CD14-positive monocyte (primary cell): ENCODE measurements at regions not wholly inside any gene's neighbourhood (a gene's known extent, or its start where the extent isn't known, plus 50 kb on each side); places are given as distances from the start of the nearest gene placed in this dataset.

Experiments used
- DNase-seq, 3 donors: peaks; one replicate each; pipeline ENCODE4 v3.0.0-alpha.2; 2011 to 2022
- H2AFZ ChIP-seq: 2 replicates; pipeline ENCODE4 v1.6.0; 2012; ENCODE audit warnings: mild to moderate bottlenecking, low read depth, low read length, inconsistent platforms; ENCODE audit not compliant: insufficient read depth, poor library complexity, severe bottlenecking
- H3K27ac ChIP-seq, 2 donors: 1 replicate in 1 of 2; 2 replicates in 1 of 2; pipeline ENCODE4 v1.5.1; 2012 to 2013; ENCODE audit warnings: low read length in 2 of 2, control low read depth in 1 of 2, inconsistent platforms in 1 of 2, low read depth in 1 of 2, mild to moderate bottlenecking in 1 of 2
- H3K27me3 ChIP-seq, 2 donors: one replicate each; pipeline versions ENCODE4 v1.6.0 to v1.6.1; 2011 to 2013; ENCODE audit warnings: low read length in 2 of 2; ENCODE audit not compliant: control insufficient read depth in 2 of 2, insufficient read depth in 2 of 2
- H3K36me3 ChIP-seq, 2 donors: replicated peaks in 1 of 2; 1 replicate in 1 of 2; 2 replicates in 1 of 2; pipeline versions ENCODE4 v1.5.1 to v1.6.1; 2012 to 2013; ENCODE audit warnings: low read length in 2 of 2, control low read depth in 1 of 2, inconsistent platforms in 1 of 2, mild to moderate bottlenecking in 1 of 2; ENCODE audit not compliant: insufficient read depth in 2 of 2, control insufficient read depth in 1 of 2
- H3K4me1 ChIP-seq, 2 donors: 1 replicate in 1 of 2; 2 replicates in 1 of 2; pipeline versions ENCODE4 v1.5.1 to v1.6.1; 2012 to 2013; ENCODE audit warnings: low read length in 2 of 2, control low read depth in 1 of 2, inconsistent platforms in 1 of 2, mild to moderate bottlenecking in 1 of 2, moderate library complexity in 1 of 2; ENCODE audit not compliant: insufficient read depth in 2 of 2, control insufficient read depth in 1 of 2
- H3K4me2 ChIP-seq: replicated peaks from 2 replicates; pipeline ENCODE3; 2012; ENCODE audit warnings: low read length, moderate library complexity, mild to moderate bottlenecking; ENCODE audit not compliant: poor library complexity, severe bottlenecking; ENCODE audit errors: extremely low read depth
- H3K4me3 ChIP-seq, 3 experiments: fragments of 200-600 bp in 1 of 3; sonication (generic) in 1 of 3; replicated peaks in 1 of 3; 1 replicate in 2 of 3; 2 replicates in 1 of 3; pipeline ENCODE4 v1.5.1; 2011 to 2013; ENCODE audit warnings: low read length in 3 of 3, mild to moderate bottlenecking in 3 of 3, control low read depth in 2 of 3, low read depth in 2 of 3, inconsistent platforms in 1 of 3, moderate library complexity in 1 of 3
- H3K79me2 ChIP-seq: 2 replicates; pipeline ENCODE4 v1.6.0; 2012; ENCODE audit warnings: mild to moderate bottlenecking, control low read depth, inconsistent platforms, low read length, moderate library complexity; ENCODE audit not compliant: insufficient read depth
- H3K9ac ChIP-seq: 2 replicates; pipeline ENCODE4 v1.6.0; 2017; ENCODE audit warnings: low read length, mild to moderate bottlenecking; ENCODE audit not compliant: insufficient read depth, poor library complexity, severe bottlenecking
- H3K9me3 ChIP-seq, 2 donors: replicated peaks in 1 of 2; 1 replicate in 1 of 2; 2 replicates in 1 of 2; pipeline versions ENCODE4 v1.5.1 to v1.6.1; 2012 to 2013; ENCODE audit warnings: low read length in 2 of 2, control low read depth in 1 of 2; ENCODE audit not compliant: control insufficient read depth in 1 of 2, insufficient read depth in 1 of 2
- H4K20me1 ChIP-seq: 2 replicates; pipeline ENCODE4 v1.6.0; 2012; ENCODE audit warnings: mild to moderate bottlenecking, low read length, control low read depth, moderate library complexity; ENCODE audit not compliant: insufficient read depth
- H3K27ac Mint-ChIP-seq, 7 donors: one replicate each; pipeline ENCODE4 v1.8.0; 2020; ENCODE audit warnings: mild to moderate bottlenecking in 7 of 7, mixed read lengths in 7 of 7, moderate library complexity in 6 of 7, inconsistent platforms in 2 of 7
- H3K27me3 Mint-ChIP-seq, 3 donors: one replicate each; pipeline ENCODE4 v1.8.0; 2021 to 2022; ENCODE audit warnings: low read depth in 3 of 3, mild to moderate bottlenecking in 3 of 3, mixed read lengths in 3 of 3, moderate library complexity in 3 of 3, inconsistent platforms in 1 of 3
- H3K36me3 Mint-ChIP-seq, 2 donors: one replicate each; pipeline ENCODE4 v1.8.0; 2020; ENCODE audit warnings: mixed read lengths in 2 of 2, inconsistent platforms in 1 of 2, mild to moderate bottlenecking in 1 of 2
- H3K4me1 Mint-ChIP-seq: one replicate; pipeline ENCODE4 v1.8.0; 2020; ENCODE audit warnings: mild to moderate bottlenecking, mixed read lengths
- H3K4me3 Mint-ChIP-seq, 2 donors: one replicate each; pipeline ENCODE4 v1.8.0; 2020; ENCODE audit warnings: mild to moderate bottlenecking in 2 of 2, mixed read lengths in 2 of 2, moderate library complexity in 1 of 2
- H3K9me3 Mint-ChIP-seq, 7 donors: one replicate each; pipeline ENCODE4 v1.8.0; 2020 to 2022; ENCODE audit warnings: mixed read lengths in 7 of 7, mild to moderate bottlenecking in 6 of 7, moderate library complexity in 6 of 7, inconsistent platforms in 2 of 7
- WGBS: methylation state at CpG from one replicate; pipeline ENCODE4 v1.1.5; 2013; ENCODE audit warnings: missing lambda C conversion rate; ENCODE audit not compliant: insufficient coverage; 5-methylcytosine and 5-hydroxymethylcytosine counted together
- intact Hi-C, 2 donors: fragments of 100-400 bp; cut with micrococcal nuclease; formaldehyde crosslinking; loops; one replicate each; pipeline versions ENCODE4 v1.15.0 to v1.15.1; 2023
- TF ChIP-seq, protein P1 (sequence below): fragments of 200-600 bp; IDR thresholded peaks from one replicate; pipeline ENCODE4 v1.8.0; 2022; ENCODE audit warnings: antibody characterized with exemption, mild to moderate bottlenecking

DNA sequence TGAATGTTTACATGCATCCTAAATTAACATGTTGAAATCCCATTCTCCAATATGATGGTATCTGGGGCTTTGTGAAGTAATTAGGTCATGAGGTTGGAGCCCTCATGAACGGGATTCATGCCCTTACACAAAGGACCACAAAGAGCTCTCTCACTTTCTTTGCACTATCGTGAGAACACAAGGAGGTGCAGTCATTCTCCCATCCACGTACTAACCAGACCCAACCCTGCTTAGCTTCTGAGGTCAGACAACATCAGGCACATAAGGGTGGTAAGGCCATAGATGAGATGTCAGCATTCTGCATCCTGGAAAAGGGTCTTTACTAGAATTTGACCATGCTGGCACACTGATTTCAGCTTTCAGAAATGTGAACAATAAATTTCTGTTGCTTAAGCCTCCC is 1211.9 kb upstream of the MIR17HG start:
- Histone ChIP-seq H3K27ac (no peak overlapping the region), H3K4me1 (no peaks in the 10 kb centered on the region)
- TF ChIP-seq, protein P1, sequence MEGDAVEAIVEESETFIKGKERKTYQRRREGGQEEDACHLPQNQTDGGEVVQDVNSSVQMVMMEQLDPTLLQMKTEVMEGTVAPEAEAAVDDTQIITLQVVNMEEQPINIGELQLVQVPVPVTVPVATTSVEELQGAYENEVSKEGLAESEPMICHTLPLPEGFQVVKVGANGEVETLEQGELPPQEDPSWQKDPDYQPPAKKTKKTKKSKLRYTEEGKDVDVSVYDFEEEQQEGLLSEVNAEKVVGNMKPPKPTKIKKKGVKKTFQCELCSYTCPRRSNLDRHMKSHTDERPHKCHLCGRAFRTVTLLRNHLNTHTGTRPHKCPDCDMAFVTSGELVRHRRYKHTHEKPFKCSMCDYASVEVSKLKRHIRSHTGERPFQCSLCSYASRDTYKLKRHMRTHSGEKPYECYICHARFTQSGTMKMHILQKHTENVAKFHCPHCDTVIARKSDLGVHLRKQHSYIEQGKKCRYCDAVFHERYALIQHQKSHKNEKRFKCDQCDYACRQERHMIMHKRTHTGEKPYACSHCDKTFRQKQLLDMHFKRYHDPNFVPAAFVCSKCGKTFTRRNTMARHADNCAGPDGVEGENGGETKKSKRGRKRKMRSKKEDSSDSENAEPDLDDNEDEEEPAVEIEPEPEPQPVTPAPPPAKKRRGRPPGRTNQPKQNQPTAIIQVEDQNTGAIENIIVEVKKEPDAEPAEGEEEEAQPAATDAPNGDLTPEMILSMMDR = no peak

DNA sequence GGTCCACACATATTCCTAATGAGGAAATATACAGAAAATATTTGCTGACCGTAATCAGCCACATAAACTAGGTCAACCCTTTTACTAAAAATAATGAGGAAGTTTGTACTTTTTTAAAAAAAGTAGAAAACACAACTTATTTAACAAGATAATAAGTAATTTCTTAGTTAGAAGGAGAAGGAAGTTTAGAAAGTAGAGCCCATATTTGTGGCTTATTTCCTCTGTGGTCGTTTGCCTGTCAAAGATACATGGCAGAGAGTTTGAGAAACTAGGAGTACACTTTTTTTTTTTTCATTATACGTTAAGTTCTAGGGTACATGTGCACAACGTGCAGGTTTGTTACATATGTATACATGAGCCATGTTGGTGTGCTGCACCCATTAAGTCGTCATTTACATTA is 1205.2 kb upstream of the MIR17HG start:
- H3K4me3 Mint-ChIP-seq = no peak overlapping the region
- H3K27me3 ChIP-seq = no peaks in the 10 kb centered on the region
- H3K36me3 ChIP-seq = no peaks in the 10 kb centered on the region
- H3K27ac Mint-ChIP-seq = no peak overlapping the region
- H3K9ac ChIP-seq = no peak overlapping the region
- H3K4me1 ChIP-seq = no peaks in the 10 kb centered on the region
- H3K36me3 Mint-ChIP-seq = no peaks in the 10 kb centered on the region
- TF ChIP-seq, protein P1 = no peak
- no peaks in the 10 kb centered on the region for H4K20me1 ChIP-seq
- H3K27ac ChIP-seq = no peak overlapping the region
- H3K4me1 Mint-ChIP-seq = no peaks in the 10 kb centered on the region
- DNase-seq = no peak
- no peaks in the 10 kb centered on the region for H3K79me2 ChIP-seq
- H2AFZ ChIP-seq = no peak overlapping the region
- no peaks in the 10 kb centered on the region for H3K27me3 Mint-ChIP-seq
- H3K4me3 ChIP-seq = no peak overlapping the region
- no peak overlapping the region for H3K4me2 ChIP-seq
- no CpG with 5 or more reads among the region's 5 CpGs for WGBS
- no peaks in the 10 kb centered on the region for H3K9me3 ChIP-seq
- intact Hi-C loops = no loop called here
- H3K9me3 Mint-ChIP-seq = peaks cover 0 to 7% (median 0%) of the 10 kb centered on the region in 7 donors

More for the DNA sequence above, 1211.9 kb upstream of the MIR17HG start:
- 100% methylated on average over 1 of the region's 3 CpGs for WGBS
- Mint-ChIP-seq H3K27me3 (no peaks in the 10 kb centered on the region), H3K4me1 (no peaks in the 10 kb centered on the region), H3K4me3 (no peak overlapping the region), H3K36me3 (no peaks in the 10 kb centered on the region), H3K27ac (no peak overlapping the region), H3K9me3 (peaks cover 0 to 10% (median 5%) of the 10 kb centered on the region in 7 donors)
- Histone ChIP-seq H4K20me1 (no peaks in the 10 kb centered on the region), H3K79me2 (no peaks in the 10 kb centered on the region), H3K4me2 (no peak overlapping the region), H3K9me3 (peaks cover 6 to 11% of the 10 kb centered on the region in 2 donors), H2AFZ (no peak overlapping the region), H3K36me3 (no peaks in the 10 kb centered on the region), H3K4me3 (no peak overlapping the region), H3K27me3 (no peaks in the 10 kb centered on the region), H3K9ac (no peak overlapping the region)
- intact Hi-C loops = no loop called here
- DNase-seq = no peak
